ENCODE measurements at regions not wholly inside any gene's neighbourhood (a gene's known extent, or its start where the extent isn't known, plus 50 kb on each side); places are given as distances from the start of the nearest gene placed in this dataset.
"Not testable (repeated sequence)": the region's sequence is repeated elsewhere in the genome, so short reads cannot be mapped to it uniquely, and the experiment has no call there.

- no peak for TF ChIP-seq CTCF (conservative IDR thresholded peaks at IDR 0.05; ENCODE audit: low read depth, low read length)
Observed at GRCh38 chr1:30548294-30548693, 175.1 kb downstream of the MATN1 start.

GRCh38 chr1:30547326-30547725, 176.1 kb downstream of the MATN1 start:
- not testable (repeated sequence) for H3K4me3 ChIP-seq (ENCODE audit: low read depth, low read length); DNase-seq (ENCODE audit: low read depth)

More at GRCh38 chr1:30548294-30548693, 175.1 kb downstream of the MATN1 start:
- no peak overlapping the region for H3K4me3 ChIP-seq (ENCODE audit: low read depth, low read length)
- DNase-seq (ENCODE audit: low read depth), result no peak

DNA sequence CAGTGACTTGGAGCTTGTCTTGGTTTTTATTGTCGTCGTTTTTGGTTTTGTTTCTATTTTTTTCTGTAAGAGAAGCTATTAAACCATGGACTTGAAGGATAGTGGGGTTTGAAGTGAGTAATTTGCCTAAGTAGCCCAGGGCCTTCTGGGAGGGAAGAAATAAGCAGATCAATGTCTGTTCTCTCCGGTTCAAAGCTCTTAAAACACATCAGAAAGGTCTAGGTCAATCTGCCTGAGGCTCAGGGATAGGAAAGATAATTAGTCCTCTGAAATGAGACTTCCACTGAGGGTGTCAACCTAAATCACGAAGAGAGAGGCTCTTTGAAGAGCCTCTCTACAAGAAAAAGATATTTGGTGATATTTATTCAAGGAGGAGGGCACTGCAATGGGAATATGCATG, 178.0 kb downstream of the MATN1 start:
- no peak for TF ChIP-seq CTCF (conservative IDR thresholded peaks at IDR 0.05; ENCODE audit: low read depth, low read length)
- DNase-seq (ENCODE audit: low read depth), result no peak
- H3K4me3 ChIP-seq (ENCODE audit: low read depth, low read length), result no peak overlapping the region

GRCh38 chr1:30541721-30542485, 181.5 kb downstream of the MATN1 start:
- no peak for DNase-seq (ENCODE audit: low read depth)
- no peak for TF ChIP-seq CTCF (conservative IDR thresholded peaks at IDR 0.05; ENCODE audit: low read depth, low read length)
- no peak overlapping the region for H3K4me3 ChIP-seq (ENCODE audit: low read depth, low read length)

- H3K4me3 ChIP-seq (ENCODE audit: low read depth, low read length), result no peak overlapping the region
- no peak for TF ChIP-seq CTCF (conservative IDR thresholded peaks at IDR 0.05; ENCODE audit: low read depth, low read length)
- DNase-seq (ENCODE audit: low read depth), result no peak
Observed at GRCh38 chr1:30540611-30541192, 182.7 kb downstream of the MATN1 start.

GRCh38 chr1:30539884-30540283, 183.5 kb downstream of the MATN1 start:
- H3K4me3 ChIP-seq (ENCODE audit: low read depth, low read length), result no peak overlapping the region
- TF ChIP-seq CTCF (conservative IDR thresholded peaks at IDR 0.05; ENCODE audit: low read depth, low read length), result no peak
- no peak for DNase-seq (ENCODE audit: low read depth)

DNA sequence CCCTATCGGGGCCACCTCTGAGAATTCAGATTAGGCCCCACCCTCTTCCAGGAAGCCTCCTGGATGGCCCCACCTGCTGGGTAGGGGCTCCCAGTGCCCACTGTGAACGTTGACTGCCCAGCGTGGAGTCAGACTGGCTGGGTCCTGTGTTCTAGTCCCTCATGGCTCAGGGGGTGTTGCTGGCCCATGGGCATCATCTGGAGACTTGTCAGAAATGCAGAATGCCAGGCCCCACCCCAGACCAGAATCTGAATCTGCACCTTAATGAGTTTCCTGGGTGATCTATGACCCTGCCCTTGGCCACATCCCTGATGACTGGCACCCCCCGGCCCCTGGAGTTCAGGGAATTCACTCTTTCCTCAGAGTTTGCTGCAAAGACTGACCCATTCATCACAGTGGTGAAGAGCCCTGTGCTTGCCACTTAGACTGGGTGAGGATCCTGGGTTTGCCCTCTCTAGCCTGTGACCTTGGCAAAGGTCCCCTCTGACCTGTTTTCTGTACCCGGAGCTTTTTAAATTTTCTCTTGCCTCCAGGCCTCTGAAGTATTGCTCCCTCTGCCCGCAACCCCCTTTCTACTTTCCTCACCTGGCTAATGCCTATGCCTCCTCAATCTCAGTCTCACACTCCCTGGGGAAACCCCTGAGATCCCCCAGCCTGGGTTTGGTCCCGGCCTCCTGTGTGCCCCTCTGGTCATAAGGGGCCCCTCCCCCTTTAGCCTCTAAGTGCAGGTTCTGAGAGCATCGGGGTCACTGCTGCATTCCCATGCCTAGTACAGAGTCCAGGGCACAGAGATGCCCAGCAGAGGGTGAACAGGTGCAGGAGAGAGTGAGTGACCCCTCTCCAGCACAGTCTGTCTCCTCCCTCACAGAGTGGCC, 184.2 kb downstream of the MATN1 start:
- DNase-seq (ENCODE audit: low read depth), result no peak
- TF ChIP-seq CTCF (conservative IDR thresholded peaks at IDR 0.05; ENCODE audit: low read depth, low read length), result no peak
- H3K4me3 ChIP-seq (ENCODE audit: low read depth, low read length), result no peak overlapping the region

Data from choroid plexus epithelial cell (primary cell).